ENCODE measurements at regions not wholly inside any gene's neighbourhood (a gene's known extent, or its start where the extent isn't known, plus 50 kb on each side); places are given as distances from the start of the nearest gene placed in this dataset.

GRCh38 chr7:51640841-51641240, 324.2 kb upstream of the COBL start:
- no peaks in the 10 kb centered on the region for H3K9me3 ChIP-seq
- no peak for TF ChIP-seq EP300 (IDR thresholded peaks at IDR 0.05)
- no peak for DNase-seq
- no peaks in the 10 kb centered on the region for H3K36me3 ChIP-seq
- intact Hi-C loops (cut with DNase I; ENCODE audit: low total_unique reads), result no loop called here
- no peak overlapping the region for H3K27ac ChIP-seq
- 29 to 60% (median 44%) methylated on average over 9 of the region's 9 CpGs for WGBS, 5 donors
- no peaks in the 10 kb centered on the region for H3K4me1 ChIP-seq
- H3K27me3 ChIP-seq, result no peaks in the 10 kb centered on the region
- H3K4me3 ChIP-seq, result no peak overlapping the region

DNA sequence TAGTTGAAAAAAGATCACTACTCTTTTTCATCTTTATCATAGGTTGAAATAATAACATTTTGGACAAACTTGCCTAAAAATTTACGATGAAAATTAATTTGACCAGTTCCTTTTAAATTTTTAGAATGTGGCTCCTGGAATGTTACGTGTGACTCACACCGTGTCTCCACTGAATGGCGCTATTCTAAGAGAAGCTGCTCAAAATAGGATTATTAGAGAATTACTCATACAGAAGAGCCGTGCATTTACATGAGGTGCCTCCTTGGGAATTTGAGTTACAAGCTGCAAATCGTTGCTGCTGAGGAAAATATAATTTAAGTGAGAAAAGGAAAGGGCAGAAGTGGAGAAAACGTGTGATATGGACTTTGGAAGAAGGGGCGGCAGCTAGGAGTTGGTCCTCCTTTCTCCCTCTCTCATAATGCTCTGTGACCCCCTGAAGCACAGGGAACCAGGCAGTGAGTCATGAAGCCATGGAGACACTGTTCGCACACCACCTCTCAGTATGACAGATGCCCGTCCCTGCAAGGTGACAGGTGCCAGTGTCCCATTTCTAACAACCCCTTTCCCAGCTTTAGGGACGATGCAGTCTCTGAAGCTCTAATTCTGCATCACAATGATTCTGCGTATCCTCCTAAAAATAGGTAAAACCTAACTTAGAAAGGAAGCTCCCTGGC, 323.2 kb upstream of the COBL start:
- TF ChIP-seq POLR2AphosphoS5 (IDR thresholded peaks at IDR 0.05) (no peak), EP300 (IDR thresholded peaks at IDR 0.05) (no peak), POLR2A (IDR thresholded peaks at IDR 0.05) (no peak)
- Histone ChIP-seq H3K27me3 (no peaks in the 10 kb centered on the region), H3K4me1 (no peaks in the 10 kb centered on the region), H3K27ac (no peak overlapping the region), H3K9me3 (no peaks in the 10 kb centered on the region), H3K36me3 (no peaks in the 10 kb centered on the region), H3K4me3 (no peak overlapping the region)
- DNase-seq, result no peak
- WGBS, 5 donors, result 81 to 85% (median 83%) methylated on average over 12 of the region's 12 CpGs
- intact Hi-C loops (cut with DNase I; ENCODE audit: low total_unique reads), result no loop called here

GRCh38 chr7:51636503-51636902, 319.9 kb upstream of the COBL start:
- intact Hi-C loops (cut with DNase I; ENCODE audit: low total_unique reads), result no loop called here
- no peak overlapping the region for H3K4me3 ChIP-seq
- H3K36me3 ChIP-seq, result no peaks in the 10 kb centered on the region
- H3K27me3 ChIP-seq, result no peaks in the 10 kb centered on the region
- 74 to 89% (median 86%) methylated on average over 3 of the region's 3 CpGs for WGBS, 5 donors
- TF ChIP-seq CTCF (IDR thresholded peaks at IDR 0.05) (no peak), POLR2AphosphoS5 (IDR thresholded peaks at IDR 0.05) (no peak), EP300 (IDR thresholded peaks at IDR 0.05) (no peak), POLR2A (IDR thresholded peaks at IDR 0.05) (no peak)
- no peaks in the 10 kb centered on the region for H3K4me1 ChIP-seq
- H3K27ac ChIP-seq, result no peak overlapping the region
- H3K9me3 ChIP-seq, result no peaks in the 10 kb centered on the region
- DNase-seq, result no peak

DNA sequence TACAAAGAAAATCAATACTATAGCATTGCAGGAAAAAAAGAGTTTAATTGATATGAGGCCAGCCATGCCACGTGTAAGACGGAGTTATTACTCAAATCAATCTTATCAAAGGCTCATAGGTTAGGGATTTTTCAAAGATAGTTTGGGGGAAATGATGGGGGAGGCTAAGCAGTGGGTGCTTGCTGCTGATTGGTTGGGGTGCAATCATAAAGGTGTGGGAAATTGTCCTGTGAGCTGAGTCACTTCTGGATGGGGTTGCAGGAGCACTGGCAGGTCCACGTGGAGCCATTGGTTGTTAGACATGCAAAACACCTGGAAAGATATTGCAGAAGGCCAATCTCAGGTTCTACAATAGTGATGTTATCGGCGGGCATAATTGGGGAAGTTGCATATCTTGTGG, 319.2 kb upstream of the COBL start:
- Histone ChIP-seq H3K27ac (no peak overlapping the region), H3K27me3 (no peaks in the 10 kb centered on the region), H3K4me1 (no peaks in the 10 kb centered on the region), H3K4me3 (no peak overlapping the region), H3K36me3 (no peaks in the 10 kb centered on the region), H3K9me3 (no peaks in the 10 kb centered on the region)
- no peak for TF ChIP-seq EP300 (IDR thresholded peaks at IDR 0.05)
- no peak for TF ChIP-seq CTCF (IDR thresholded peaks at IDR 0.05)
- no peak for TF ChIP-seq POLR2AphosphoS5 (IDR thresholded peaks at IDR 0.05)
- TF ChIP-seq POLR2A (IDR thresholded peaks at IDR 0.05), result no peak
- WGBS, 5 donors, result 63 to 77% (median 70%) methylated on average over 5 of the region's 5 CpGs
- no peak for DNase-seq
- intact Hi-C loops (cut with DNase I; ENCODE audit: low total_unique reads), result no loop called here

DNA sequence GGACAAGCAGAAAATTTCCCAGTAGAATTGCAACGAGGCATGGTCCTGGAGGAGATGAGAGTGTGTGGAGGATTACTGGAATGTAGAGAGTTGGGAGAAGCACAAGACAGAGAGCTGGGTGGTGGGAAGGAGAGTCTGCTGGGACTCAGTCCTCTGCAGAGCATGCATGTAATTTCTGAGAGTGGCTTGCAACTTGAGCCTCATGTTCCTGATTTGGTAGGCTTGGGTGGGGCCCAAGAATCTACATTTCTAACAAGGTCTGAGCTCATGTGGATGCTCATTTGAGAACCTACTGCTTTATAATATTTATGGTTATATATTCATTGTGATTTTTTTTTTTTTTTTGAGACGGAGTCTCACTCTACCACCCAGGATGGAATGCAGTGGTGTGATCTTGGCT, 317.9 kb upstream of the COBL start:
- H3K4me1 ChIP-seq, result no peaks in the 10 kb centered on the region
- H3K9me3 ChIP-seq, result no peaks in the 10 kb centered on the region
- WGBS, 5 donors, result 65 to 78% (median 76%) methylated on average over 2 of the region's 2 CpGs
- no peaks in the 10 kb centered on the region for H3K27me3 ChIP-seq
- TF ChIP-seq POLR2A (IDR thresholded peaks at IDR 0.05) (no peak), POLR2AphosphoS5 (IDR thresholded peaks at IDR 0.05) (no peak), CTCF (IDR thresholded peaks at IDR 0.05) (no peak), EP300 (IDR thresholded peaks at IDR 0.05) (no peak)
- H3K27ac ChIP-seq, result no peak overlapping the region
- no peaks in the 10 kb centered on the region for H3K36me3 ChIP-seq
- no peak for DNase-seq
- no peak overlapping the region for H3K4me3 ChIP-seq
- intact Hi-C loops (cut with DNase I; ENCODE audit: low total_unique reads), result no loop called here
